ENCODE measurements at regions not wholly inside any gene's neighbourhood (a gene's known extent, or its start where the extent isn't known, plus 50 kb on each side); places are given as distances from the start of the nearest gene placed in this dataset.

DNA sequence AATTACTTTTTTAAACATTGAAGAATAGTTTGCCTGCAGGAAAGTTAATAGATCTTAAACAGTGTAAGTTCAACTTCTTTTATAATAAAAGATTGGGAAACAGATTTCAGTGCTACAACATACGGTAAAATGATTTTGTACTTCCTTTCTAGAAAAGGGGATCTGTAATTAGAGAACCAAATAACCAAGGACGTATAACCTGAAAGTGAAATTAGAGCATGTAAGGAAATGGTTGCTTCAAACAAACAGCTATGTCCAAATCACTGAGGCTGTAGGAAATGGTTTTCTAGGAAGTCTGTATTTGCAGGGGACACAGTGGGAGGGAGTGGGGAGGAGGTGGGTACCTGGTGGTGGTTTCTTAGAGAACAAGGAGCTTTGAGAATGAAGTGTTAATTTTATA lies 57.9 kb upstream of the EXOC6 start:
- POLR2A ChIA-PET, result no interaction called here

DNA sequence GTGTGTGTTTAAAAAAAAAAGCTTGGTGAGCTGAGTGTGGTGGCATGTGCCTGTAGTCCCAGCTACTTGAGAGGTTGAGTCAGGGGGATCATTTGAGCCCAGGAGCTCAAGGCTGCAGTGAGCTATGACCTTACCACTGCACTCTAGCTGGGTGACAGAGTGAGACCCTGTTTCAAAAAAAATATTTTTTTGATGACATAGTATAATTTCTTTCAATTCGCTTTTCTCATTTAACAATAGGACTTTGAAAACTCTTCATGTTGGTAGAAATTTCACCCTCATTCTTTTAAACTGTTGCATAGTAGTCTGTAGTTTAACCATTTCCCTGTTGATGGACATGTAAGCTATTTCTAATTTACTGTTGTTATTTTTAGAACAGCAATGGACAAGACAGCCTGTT lies 55.7 kb upstream of the EXOC6 start:
- TF ChIP-seq SP1 (IDR thresholded peaks at IDR 0.05) (no peak), LEF1 (IDR thresholded peaks at IDR 0.05; ENCODE audit: borderline replicate concordance) (no peak), CTBP1 (IDR thresholded peaks at IDR 0.05; ENCODE audit: borderline replicate concordance) (no peak), ELF4 (IDR thresholded peaks at IDR 0.05) (no peak)
- TF ChIP-seq, protein P1, sequence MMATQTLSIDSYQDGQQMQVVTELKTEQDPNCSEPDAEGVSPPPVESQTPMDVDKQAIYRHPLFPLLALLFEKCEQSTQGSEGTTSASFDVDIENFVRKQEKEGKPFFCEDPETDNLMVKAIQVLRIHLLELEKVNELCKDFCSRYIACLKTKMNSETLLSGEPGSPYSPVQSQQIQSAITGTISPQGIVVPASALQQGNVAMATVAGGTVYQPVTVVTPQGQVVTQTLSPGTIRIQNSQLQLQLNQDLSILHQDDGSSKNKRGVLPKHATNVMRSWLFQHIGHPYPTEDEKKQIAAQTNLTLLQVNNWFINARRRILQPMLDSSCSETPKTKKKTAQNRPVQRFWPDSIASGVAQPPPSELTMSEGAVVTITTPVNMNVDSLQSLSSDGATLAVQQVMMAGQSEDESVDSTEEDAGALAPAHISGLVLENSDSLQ (IDR thresholded peaks at IDR 0.05), result no peak
- DNase-seq (ENCODE audit: extremely low spot score), result no peak
- CTCF ChIA-PET, result no interaction called here
- POLR2A ChIA-PET, result no interaction called here

More for the DNA sequence above, 57.9 kb upstream of the EXOC6 start:
- CTCF ChIA-PET, result interaction anchor here (1.3 kb wide), 1 partner anchor 12 kb away, joined by 3 read pairs; no protein-coding TSS in a partner anchor
- DNase-seq (ENCODE audit: extremely low spot score), result no peak
- TF ChIP-seq CTBP1 (IDR thresholded peaks at IDR 0.05; ENCODE audit: borderline replicate concordance), result no peak
- no peak for TF ChIP-seq SUZ12 (IDR thresholded peaks at IDR 0.05)
- TF ChIP-seq FOXM1 (IDR thresholded peaks at IDR 0.05; ENCODE audit: borderline replicate concordance), result no peak
- TF ChIP-seq TARDBP (IDR thresholded peaks at IDR 0.05), result no peak
- no peak for TF ChIP-seq SP1 (IDR thresholded peaks at IDR 0.05)
- TF ChIP-seq ZNF384 (IDR thresholded peaks at IDR 0.05), result no peak
- TF ChIP-seq ARNT (IDR thresholded peaks at IDR 0.05), result no peak
- TF ChIP-seq LEF1 (IDR thresholded peaks at IDR 0.05; ENCODE audit: borderline replicate concordance), result no peak
- TF ChIP-seq BHLHE40 (IDR thresholded peaks at IDR 0.05; ENCODE audit: borderline replicate concordance), result no peak
- TF ChIP-seq, protein P1 (IDR thresholded peaks at IDR 0.05), result no peak
- TF ChIP-seq L3MBTL2 (conservative IDR thresholded peaks at IDR 0.05), result no peak
- TF ChIP-seq NFRKB (IDR thresholded peaks at IDR 0.05), result no peak
- no peak for TF ChIP-seq FOXA1 (IDR thresholded peaks at IDR 0.05)
- TF ChIP-seq ELF4 (IDR thresholded peaks at IDR 0.05), result no peak
- TF ChIP-seq HDGF (IDR thresholded peaks at IDR 0.05; ENCODE audit: borderline replicate concordance), result no peak
- no peak for TF ChIP-seq FOXK2 (IDR thresholded peaks at IDR 0.05)
